ENCODE measurements at regions not wholly inside any gene's neighbourhood (a gene's known extent, or its start where the extent isn't known, plus 50 kb on each side); places are given as distances from the start of the nearest gene placed in this dataset.

DNA sequence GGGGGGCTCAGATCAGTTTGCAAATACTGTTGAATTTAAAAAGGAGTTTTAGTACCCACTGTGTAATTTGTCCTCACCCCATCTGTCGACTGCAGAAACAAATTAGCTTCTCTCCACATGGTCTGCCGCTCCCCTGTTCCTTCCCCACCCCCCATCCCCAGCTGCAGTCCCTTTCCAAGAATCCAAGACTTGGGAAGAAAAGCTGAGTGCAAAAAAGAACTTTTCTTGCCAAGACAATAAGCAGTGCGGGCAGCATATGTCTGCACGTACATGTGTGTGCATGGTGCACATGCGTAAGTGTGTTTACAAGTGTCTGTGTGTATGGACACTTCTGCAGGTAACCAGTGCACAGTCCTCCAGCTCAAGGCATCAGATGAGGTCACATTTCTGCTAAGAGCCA, 125.7 kb upstream of the SMIM23 start:
- DNase-seq = no peak

- DNase-seq = no peak
Measured at GRCh38 chr5:171660434-171660833, 125.2 kb upstream of the SMIM23 start.

GRCh38 chr5:171661143-171661542, 124.5 kb upstream of the SMIM23 start:
- no peak for DNase-seq

DNA sequence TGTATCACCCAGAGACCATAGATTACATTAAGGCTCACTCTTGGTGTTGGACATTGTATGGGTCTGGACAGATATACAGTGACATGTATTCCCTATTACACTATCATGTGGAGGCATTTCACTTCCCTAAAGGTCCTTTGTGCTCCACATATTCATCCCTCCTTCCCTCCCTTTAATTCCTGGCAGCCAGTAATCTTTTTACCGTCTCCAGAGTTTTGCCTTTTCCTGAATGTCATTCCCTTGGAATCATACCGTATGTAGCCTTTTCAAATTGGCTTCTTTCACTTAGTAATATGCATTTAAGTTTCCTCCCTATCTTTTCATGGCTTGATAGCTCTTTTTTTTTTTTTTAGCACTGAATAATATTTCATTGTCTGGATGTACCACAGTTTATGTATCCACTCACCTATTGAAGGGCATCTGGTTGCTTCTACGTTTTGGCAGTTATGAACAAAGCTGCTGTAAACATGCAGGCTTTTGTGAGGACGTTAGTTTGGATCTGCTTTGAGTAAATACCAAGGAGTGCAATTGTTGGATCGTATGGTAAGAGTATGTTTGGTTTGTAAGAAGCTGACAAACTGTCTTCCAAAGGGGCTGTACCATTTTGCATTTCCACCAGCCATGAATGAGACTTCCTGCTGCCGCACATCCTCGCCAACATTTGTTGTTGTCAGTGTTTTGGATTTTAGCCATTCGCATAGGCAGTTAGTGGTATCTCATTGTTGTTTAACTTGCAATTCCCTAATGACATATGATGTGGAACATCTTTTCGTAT, 122.1 kb upstream of the SMIM23 start:
- no peak for DNase-seq

GRCh38 chr5:171664489-171664888, 121.1 kb upstream of the SMIM23 start:
- DNase-seq = no peak

GRCh38 chr5:171666815-171667214, 118.8 kb upstream of the SMIM23 start:
- no peak for DNase-seq

DNA sequence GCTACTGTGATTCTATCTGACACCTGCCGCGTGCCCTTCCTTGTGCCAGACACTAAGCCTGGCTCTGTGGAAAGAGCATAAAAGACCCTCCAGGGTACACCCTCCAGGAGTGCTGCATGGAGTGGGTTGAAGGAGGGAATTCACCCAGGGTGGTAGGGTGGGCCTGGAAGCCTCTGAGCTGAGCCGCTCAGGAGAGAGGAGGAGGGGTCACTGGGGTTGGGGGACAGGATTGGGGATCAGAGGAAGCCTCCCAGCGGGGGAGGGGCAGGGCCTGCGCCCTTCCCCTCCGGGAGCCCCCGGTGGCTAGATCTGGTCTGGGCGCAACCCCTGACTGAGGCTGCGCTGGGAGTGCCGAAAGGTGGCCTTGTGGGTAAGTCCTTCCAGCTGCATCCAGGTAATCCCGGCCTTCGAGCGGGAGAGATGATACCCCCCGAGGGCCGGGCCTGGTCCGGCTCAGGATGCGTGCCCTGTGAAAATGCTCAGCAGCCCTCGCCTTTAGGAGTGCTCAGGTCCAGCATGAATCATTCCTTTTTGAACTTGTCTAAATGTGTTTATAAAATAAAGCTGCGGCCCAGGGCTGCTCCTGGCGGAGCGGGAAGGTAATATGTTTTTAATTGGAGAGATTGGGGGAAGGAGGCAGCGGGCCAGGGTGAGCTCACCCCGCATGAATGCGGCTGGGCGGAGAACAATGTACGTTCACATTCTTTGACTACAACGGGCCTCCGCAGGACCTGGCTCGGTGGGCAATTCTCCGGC, 118.1 kb upstream of the SMIM23 start:
- DNase-seq = no peak

- DNase-seq = no peak
Measured at GRCh38 chr5:171668097-171668412, 117.6 kb upstream of the SMIM23 start.

DNA sequence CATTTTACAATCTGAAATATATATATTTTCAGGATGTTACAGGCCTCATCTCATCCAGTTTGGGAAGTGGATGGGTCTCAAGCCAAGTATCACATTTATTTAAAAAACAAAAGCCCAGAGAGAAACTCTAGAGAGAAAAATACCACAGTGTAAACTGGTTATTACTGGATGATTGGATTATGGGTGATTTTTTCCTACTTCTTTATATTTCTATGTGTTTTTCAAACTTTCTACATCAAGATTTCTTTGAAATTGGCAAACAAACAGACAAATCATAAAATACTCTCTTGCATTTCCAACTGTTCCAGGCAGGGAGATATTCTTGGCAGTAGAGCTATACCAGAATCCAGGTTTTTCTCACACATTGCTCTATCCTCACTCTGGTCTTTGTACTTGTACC, 116.0 kb upstream of the SMIM23 start:
- no peak for DNase-seq

DNA sequence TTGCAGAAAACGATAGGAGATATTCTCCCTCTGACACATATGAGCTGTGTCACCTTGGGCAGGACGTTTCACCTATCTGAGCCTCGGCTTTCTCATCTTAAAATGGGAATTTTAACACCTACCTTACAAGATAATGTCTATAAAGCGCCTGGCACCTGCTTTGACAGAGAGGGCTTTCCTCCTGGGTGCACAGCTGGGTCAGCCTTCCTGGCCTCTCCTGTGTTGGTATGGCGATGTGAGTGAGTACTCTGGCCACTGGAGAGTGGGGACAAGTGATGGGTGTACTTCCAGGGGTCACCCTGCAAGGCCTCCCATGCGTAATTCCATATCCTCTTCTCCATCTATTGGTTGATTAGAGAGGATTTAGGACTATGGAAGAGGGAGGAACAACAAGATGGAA, 113.1 kb upstream of the SMIM23 start:
- no peak for DNase-seq

- no peak for DNase-seq
Measured at GRCh38 chr5:171673328-171673727, 112.3 kb upstream of the SMIM23 start.

- DNase-seq = no peak
Measured at GRCh38 chr5:171673840-171674239, 111.8 kb upstream of the SMIM23 start.

DNA sequence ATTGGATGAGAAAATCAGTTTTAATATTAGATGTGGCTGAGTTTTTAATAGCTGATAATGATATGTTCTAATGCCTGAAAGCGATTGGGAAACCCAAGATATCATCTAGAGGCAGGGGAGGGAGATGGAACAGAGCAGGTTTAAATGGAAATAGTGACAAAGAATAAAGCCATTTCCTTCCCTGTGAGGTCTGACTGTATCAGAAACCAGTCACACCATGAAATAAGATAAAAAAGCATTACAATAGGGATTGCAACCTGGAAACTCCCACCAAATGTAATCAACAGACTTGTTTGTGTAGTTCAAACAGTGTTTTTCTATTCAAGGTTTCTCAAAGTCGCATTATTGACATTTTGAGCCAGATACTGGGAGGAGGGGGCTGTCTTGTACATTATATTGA, 110.1 kb upstream of the SMIM23 start:
- no peak for DNase-seq

DNA sequence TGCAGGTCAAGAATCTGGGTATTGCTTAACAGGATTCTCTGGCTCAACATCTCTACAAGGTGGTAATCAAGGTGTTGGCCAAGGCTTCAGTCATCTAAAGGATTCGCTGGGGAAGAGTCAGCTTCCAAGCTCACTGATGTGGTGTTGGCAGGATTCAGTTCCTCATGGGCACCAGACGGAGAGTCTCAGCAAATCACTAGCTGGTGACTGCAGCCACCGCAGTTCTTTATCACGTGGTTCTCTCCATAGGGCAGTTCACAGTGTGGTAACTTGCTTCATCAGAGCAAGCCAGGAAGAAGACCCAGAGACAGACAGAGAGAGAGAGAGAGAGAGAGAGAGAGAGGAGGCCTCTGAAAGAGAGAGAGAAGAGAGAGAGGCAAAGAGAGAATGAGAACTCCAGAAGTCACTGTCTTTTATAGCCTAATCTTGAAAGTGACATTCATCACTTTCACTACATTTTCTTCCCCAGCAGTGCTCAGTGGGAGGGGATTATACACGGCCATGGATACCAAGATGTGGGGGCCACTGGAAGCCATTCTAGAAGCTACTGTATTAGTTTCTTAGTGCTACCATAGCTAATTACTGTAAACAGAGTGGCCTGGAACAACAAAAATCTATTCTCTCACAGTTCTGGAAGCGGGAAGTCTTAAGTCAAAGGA, 109.2 kb upstream of the SMIM23 start:
- no peak for DNase-seq

GRCh38 chr5:171678646-171679045, 107.0 kb upstream of the SMIM23 start:
- DNase-seq = no peak

DNA sequence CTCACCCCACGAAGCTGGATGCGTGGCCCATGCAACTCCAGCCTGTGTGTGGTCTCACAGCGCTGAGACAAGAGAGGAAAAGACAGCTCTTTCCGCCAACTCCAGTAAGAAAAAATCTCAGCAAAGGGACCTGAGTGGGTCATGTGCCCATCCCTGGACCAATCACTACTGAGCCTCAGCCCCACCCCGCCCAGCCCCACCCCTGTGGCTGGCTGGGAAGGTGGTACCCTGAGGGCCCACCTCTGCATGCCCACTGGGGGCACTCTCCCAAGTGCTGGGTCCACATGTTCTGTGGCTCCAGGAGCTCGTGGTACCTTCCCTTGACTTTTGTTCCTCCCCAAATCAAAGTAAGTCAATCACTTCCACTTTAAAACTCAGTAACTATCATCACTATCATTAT, 105.1 kb upstream of the SMIM23 start:
- DNase-seq = no peak

DNA sequence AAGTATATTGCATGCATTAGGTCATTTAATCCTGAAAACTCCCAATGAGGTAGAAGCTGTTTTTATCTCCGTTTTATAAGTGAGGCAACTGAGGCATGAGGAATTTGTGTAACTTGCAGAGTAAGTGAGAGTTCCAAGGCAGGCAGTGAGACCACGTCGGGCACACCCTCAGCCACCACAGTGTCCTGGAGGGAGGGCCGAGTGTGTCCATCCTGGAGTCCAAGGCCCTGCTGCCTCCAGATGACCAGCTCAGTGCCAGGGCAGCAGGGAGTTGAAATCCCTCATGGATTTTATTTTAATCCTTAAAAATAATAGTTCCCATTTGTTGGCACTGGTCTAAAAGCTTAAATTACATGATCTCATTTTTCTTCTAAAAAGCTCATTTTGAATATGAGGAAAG, 104.6 kb upstream of the SMIM23 start:
- no peak for DNase-seq

DNA sequence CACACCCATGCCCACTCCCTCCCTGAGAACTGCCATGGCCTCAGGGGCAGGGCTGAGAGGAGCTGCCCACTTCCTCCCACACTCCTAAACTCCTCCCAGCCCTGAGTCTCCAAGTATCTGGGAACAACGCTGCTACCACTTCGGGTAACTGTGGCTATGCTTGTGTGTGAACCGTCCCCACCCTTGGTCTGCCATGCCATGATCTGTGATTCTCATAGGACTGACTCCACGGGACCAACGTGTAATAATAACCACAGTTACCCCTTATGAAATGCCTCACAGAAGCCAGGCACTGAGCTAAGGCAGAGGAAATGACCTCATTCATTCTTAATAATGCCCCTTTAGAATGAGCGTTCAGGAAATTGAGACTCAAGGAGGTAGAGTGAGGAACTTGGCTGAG, 103.9 kb upstream of the SMIM23 start:
- DNase-seq = no peak

DNA sequence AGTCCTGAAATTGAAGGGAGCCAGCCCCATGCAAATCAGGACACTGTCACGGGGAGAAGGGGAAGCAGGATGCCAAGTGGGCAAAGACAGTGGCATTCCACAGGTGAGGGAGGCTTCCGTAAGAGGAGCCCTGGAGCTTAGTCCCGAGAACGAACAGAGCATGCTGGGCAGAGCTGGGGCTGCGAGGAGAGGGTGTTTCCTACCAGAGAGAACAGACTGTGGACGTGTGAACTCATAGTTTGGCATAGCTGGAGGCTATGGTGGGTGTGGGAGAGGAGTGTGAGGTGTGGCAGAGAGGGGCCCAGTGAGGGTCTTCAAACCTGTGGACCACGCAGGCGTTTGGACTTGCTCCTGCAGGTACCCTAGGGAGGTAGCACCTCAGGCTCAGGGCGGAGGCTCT, 102.8 kb upstream of the SMIM23 start:
- DNase-seq = no peak

GRCh38 chr5:171684169-171684568, 101.4 kb upstream of the SMIM23 start:
- DNase-seq = no peak

- no peak for DNase-seq
Measured at GRCh38 chr5:171688696-171689495, 96.7 kb upstream of the SMIM23 start.

- DNase-seq = no peak
Measured at GRCh38 chr5:171689853-171690417, 95.7 kb upstream of the SMIM23 start.

- DNase-seq = no peak
Measured at GRCh38 chr5:171692107-171692506, 93.5 kb upstream of the SMIM23 start.

Measured in activated CD4-positive, alpha-beta T cell treated with anti-CD3 and anti-CD28 coated beads, Interleukin-2, amount 50 U/mL, for 48 hours (primary cell).